ENCODE measurements at regions not wholly inside any gene's neighbourhood (a gene's known extent, or its start where the extent isn't known, plus 50 kb on each side); places are given as distances from the start of the nearest gene placed in this dataset.

DNA sequence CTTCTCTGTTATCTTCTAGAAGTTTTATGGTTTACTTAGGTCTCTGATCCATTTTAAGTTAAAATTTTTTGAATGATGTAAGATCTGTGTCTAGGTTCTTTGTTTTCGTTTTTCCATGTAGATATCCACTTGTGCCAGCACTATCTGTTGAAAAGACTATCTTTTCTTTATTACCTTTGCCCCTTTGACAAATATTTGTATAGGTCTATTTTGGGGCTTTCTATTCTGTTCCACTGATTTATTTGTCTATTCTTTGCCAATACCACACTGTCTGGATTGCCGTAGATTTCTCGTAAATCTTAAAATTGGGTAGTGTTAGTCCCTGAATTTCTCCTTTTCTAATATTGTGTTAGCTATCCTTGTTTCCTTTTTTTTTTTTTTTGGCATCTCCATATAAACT lies 71.4 kb upstream of the PDSS1 start:
- H3K79me2 ChIP-seq (ENCODE audit: insufficient read depth), result no peaks in the 10 kb centered on the region
- H3K4me3 ChIP-seq (ENCODE audit: low read depth in 2 of 2, low read length in 1 of 2), result no peak overlapping the region
- CTCF ChIA-PET, result no interaction called here
- no peak for DNase-seq
- no peaks in the 10 kb centered on the region for H3K9me2 ChIP-seq
- no peak overlapping the region for H3K9ac ChIP-seq
- peaks cover 28% of the 10 kb centered on the region for H3K27me3 ChIP-seq (ENCODE audit: insufficient read depth)
- no peaks in the 10 kb centered on the region; a peak in 1 of 4 replicates for H3K4me1 ChIP-seq (ENCODE audit: control insufficient read depth in 1 of 2, insufficient read depth in 2 of 2, low read depth in 1 of 2, low read length in 1 of 2)
- H4K20me1 ChIP-seq (ENCODE audit: insufficient read depth), result no peaks in the 10 kb centered on the region
- H3K9me3 ChIP-seq, result no peaks in the 10 kb centered on the region
- H3F3A ChIP-seq (replicated peaks; ENCODE audit: insufficient read depth), result no peaks in the 10 kb centered on the region
- no peak overlapping the region for H3K27ac ChIP-seq (ENCODE audit: low read depth in 2 of 2, low read length in 1 of 2)
- no peak for TF ChIP-seq NRF1 (IDR thresholded peaks at IDR 0.05; ENCODE audit: low read depth, low read length)
- no peak for TF ChIP-seq EP300 (IDR thresholded peaks at IDR 0.05; ENCODE audit: borderline replicate concordance in 1 of 2, low read depth in 1 of 2, low read length in 1 of 2)
- TF ChIP-seq, protein P1, sequence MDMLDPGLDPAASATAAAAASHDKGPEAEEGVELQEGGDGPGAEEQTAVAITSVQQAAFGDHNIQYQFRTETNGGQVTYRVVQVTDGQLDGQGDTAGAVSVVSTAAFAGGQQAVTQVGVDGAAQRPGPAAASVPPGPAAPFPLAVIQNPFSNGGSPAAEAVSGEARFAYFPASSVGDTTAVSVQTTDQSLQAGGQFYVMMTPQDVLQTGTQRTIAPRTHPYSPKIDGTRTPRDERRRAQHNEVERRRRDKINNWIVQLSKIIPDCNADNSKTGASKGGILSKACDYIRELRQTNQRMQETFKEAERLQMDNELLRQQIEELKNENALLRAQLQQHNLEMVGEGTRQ (IDR thresholded peaks at IDR 0.05; ENCODE audit: borderline replicate concordance, low read depth, low read length), result no peak
- no peak for TF ChIP-seq RCOR1 (IDR thresholded peaks at IDR 0.05; ENCODE audit: low read length)
- TF ChIP-seq, protein P2, sequence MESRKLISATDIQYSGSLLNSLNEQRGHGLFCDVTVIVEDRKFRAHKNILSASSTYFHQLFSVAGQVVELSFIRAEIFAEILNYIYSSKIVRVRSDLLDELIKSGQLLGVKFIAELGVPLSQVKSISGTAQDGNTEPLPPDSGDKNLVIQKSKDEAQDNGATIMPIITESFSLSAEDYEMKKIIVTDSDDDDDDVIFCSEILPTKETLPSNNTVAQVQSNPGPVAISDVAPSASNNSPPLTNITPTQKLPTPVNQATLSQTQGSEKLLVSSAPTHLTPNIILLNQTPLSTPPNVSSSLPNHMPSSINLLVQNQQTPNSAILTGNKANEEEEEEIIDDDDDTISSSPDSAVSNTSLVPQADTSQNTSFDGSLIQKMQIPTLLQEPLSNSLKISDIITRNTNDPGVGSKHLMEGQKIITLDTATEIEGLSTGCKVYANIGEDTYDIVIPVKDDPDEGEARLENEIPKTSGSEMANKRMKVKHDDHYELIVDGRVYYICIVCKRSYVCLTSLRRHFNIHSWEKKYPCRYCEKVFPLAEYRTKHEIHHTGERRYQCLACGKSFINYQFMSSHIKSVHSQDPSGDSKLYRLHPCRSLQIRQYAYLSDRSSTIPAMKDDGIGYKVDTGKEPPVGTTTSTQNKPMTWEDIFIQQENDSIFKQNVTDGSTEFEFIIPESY (IDR thresholded peaks at IDR 0.05; ENCODE audit: borderline replicate concordance, low read depth), result no peak
- TF ChIP-seq RAD21 (IDR thresholded peaks at IDR 0.05; ENCODE audit: low read length), result no peak
- TF ChIP-seq CHD2 (IDR thresholded peaks at IDR 0.05; ENCODE audit: low read length, partially characterized antibody), result no peak
- TF ChIP-seq, protein P3, sequence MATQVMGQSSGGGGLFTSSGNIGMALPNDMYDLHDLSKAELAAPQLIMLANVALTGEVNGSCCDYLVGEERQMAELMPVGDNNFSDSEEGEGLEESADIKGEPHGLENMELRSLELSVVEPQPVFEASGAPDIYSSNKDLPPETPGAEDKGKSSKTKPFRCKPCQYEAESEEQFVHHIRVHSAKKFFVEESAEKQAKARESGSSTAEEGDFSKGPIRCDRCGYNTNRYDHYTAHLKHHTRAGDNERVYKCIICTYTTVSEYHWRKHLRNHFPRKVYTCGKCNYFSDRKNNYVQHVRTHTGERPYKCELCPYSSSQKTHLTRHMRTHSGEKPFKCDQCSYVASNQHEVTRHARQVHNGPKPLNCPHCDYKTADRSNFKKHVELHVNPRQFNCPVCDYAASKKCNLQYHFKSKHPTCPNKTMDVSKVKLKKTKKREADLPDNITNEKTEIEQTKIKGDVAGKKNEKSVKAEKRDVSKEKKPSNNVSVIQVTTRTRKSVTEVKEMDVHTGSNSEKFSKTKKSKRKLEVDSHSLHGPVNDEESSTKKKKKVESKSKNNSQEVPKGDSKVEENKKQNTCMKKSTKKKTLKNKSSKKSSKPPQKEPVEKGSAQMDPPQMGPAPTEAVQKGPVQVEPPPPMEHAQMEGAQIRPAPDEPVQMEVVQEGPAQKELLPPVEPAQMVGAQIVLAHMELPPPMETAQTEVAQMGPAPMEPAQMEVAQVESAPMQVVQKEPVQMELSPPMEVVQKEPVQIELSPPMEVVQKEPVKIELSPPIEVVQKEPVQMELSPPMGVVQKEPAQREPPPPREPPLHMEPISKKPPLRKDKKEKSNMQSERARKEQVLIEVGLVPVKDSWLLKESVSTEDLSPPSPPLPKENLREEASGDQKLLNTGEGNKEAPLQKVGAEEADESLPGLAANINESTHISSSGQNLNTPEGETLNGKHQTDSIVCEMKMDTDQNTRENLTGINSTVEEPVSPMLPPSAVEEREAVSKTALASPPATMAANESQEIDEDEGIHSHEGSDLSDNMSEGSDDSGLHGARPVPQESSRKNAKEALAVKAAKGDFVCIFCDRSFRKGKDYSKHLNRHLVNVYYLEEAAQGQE (IDR thresholded peaks at IDR 0.05; ENCODE audit: low read depth, low read length), result no peak
- TF ChIP-seq TEAD4 (IDR thresholded peaks at IDR 0.05; ENCODE audit: borderline replicate concordance, insufficient read depth), result no peak
- TF ChIP-seq, protein P4, sequence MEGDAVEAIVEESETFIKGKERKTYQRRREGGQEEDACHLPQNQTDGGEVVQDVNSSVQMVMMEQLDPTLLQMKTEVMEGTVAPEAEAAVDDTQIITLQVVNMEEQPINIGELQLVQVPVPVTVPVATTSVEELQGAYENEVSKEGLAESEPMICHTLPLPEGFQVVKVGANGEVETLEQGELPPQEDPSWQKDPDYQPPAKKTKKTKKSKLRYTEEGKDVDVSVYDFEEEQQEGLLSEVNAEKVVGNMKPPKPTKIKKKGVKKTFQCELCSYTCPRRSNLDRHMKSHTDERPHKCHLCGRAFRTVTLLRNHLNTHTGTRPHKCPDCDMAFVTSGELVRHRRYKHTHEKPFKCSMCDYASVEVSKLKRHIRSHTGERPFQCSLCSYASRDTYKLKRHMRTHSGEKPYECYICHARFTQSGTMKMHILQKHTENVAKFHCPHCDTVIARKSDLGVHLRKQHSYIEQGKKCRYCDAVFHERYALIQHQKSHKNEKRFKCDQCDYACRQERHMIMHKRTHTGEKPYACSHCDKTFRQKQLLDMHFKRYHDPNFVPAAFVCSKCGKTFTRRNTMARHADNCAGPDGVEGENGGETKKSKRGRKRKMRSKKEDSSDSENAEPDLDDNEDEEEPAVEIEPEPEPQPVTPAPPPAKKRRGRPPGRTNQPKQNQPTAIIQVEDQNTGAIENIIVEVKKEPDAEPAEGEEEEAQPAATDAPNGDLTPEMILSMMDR (IDR thresholded peaks at IDR 0.05), result no peak
- no peak for TF ChIP-seq EZH2phosphoT487 (IDR thresholded peaks at IDR 0.05; ENCODE audit: borderline replicate concordance, low read depth)
- no peak for TF ChIP-seq MEF2A (IDR thresholded peaks at IDR 0.05; ENCODE audit: borderline replicate concordance, low read depth)
- no peak for TF ChIP-seq YY1 (IDR thresholded peaks at IDR 0.05; ENCODE audit: low read depth)
- no peak for TF ChIP-seq TAF1 (IDR thresholded peaks at IDR 0.05; ENCODE audit: borderline replicate concordance, low read depth, low read length)
- WGBS (ENCODE audit: low lambda C conversion rate), result 34% methylated on average over 3 of the region's 3 CpGs
- no peaks in the 10 kb centered on the region for H3K36me3 ChIP-seq (replicated peaks in 1 of 2; ENCODE audit: control insufficient read depth in 1 of 2, insufficient read depth in 2 of 2, low read length in 1 of 2)
- POLR2A ChIA-PET, result no interaction called here
- no peak overlapping the region for H2AFZ ChIP-seq (ENCODE audit: low read depth)
- no peak overlapping the region for H3K4me2 ChIP-seq

All from SK-N-SH (cell line).